ENCODE measurements at regions not wholly inside any gene's neighbourhood (a gene's known extent, or its start where the extent isn't known, plus 50 kb on each side); places are given as distances from the start of the nearest gene placed in this dataset.
"Not testable (repeated sequence)": the region's sequence is repeated elsewhere in the genome, so short reads cannot be mapped to it uniquely, and the experiment has no call there.

GRCh38 chr12:54105809-54106208 is 52.2 kb downstream of the HOXC4 start:
- WGBS (ENCODE audit: low lambda C conversion rate): 57% methylated on average over 2 of the region's 2 CpGs
- H3K36me3 ChIP-seq (replicated peaks in 1 of 2; ENCODE audit: control insufficient read depth in 1 of 2, insufficient read depth in 2 of 2, low read length in 2 of 2); DNase-seq (ENCODE audit: low spot score); H3K79me2 ChIP-seq (ENCODE audit: insufficient read depth, low read length); H4K20me1 ChIP-seq (ENCODE audit: insufficient read depth, low read length); intact Hi-C loops (cut with micrococcal nuclease; ENCODE audit: unreplicated experiment); H3K4me2 ChIP-seq (ENCODE audit: low read depth, low read length); H3K27me3 ChIP-seq (ENCODE audit: control insufficient read depth in 1 of 2, insufficient read depth in 2 of 2, low read length in 2 of 2); BruUV-seq (replicated peaks); FAIRE-seq; H2AFZ ChIP-seq (ENCODE audit: low read length); CTCF ChIA-PET (ENCODE audit: low intra/inter-chr PET ratio, low total read pairs); ATAC-seq; H3K4me3 ChIP-seq (replicated peaks in 1 of 3; ENCODE audit: insufficient read depth in 1 of 3, low read depth in 2 of 3, low read length in 3 of 3); H3K27ac ChIP-seq (ENCODE audit: extremely low read length, insufficient read depth, low read length); in situ Hi-C loops (cut with HindIII; ENCODE audit: extremely low pct_ligation_motif_present, low pct_unique_long_range_greater_than_20kb); H3K9ac ChIP-seq (ENCODE audit: insufficient read depth, low read depth, low read length); H3K9me3 ChIP-seq (ENCODE audit: low read length); H3K4me1 ChIP-seq (ENCODE audit: insufficient read depth, low read length); POLR2A ChIA-PET: not testable (repeated sequence)

DNA sequence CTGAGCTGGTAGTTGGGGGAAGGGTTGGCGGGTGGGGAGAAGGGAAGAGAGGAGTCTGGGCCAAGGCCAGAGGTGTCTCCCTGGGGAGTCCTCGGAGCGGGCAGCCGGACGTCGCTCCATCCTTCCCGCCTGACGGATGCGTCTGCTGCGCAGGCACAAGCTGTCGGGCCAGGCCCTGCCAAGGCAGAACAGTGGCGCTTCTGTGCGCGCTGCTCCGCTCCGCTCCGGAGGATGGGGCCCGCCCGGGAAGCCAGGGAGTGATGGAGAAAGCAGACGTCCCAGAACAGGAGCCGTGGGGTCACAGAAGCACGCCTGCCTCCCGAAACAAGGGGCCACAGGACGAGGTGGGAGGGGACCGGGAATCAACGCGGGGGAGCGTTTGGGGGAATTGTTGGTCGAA is 52.6 kb downstream of the HOXC4 start:
- H3K27ac ChIP-seq (ENCODE audit: extremely low read length, insufficient read depth, low read length); ATAC-seq; H3K4me1 ChIP-seq (ENCODE audit: insufficient read depth, low read length); H3K27me3 ChIP-seq (ENCODE audit: control insufficient read depth in 1 of 2, insufficient read depth in 2 of 2, low read length in 2 of 2); H3K9me3 ChIP-seq (ENCODE audit: low read length); H2AFZ ChIP-seq (ENCODE audit: low read length); H3K79me2 ChIP-seq (ENCODE audit: insufficient read depth, low read length); POLR2A ChIA-PET; H3K36me3 ChIP-seq (replicated peaks in 1 of 2; ENCODE audit: control insufficient read depth in 1 of 2, insufficient read depth in 2 of 2, low read length in 2 of 2); H3K4me3 ChIP-seq (replicated peaks in 1 of 3; ENCODE audit: insufficient read depth in 1 of 3, low read depth in 2 of 3, low read length in 3 of 3); H3K4me2 ChIP-seq (ENCODE audit: low read depth, low read length); FAIRE-seq; H4K20me1 ChIP-seq (ENCODE audit: insufficient read depth, low read length); CTCF ChIA-PET (ENCODE audit: low intra/inter-chr PET ratio, low total read pairs); in situ Hi-C loops (cut with HindIII; ENCODE audit: extremely low pct_ligation_motif_present, low pct_unique_long_range_greater_than_20kb); intact Hi-C loops (cut with micrococcal nuclease; ENCODE audit: unreplicated experiment); DNase-seq (ENCODE audit: low spot score); BruUV-seq (replicated peaks); H3K9ac ChIP-seq (ENCODE audit: insufficient read depth, low read depth, low read length): not testable (repeated sequence)
- 9% methylated on average over 13 of the region's 29 CpGs for WGBS (ENCODE audit: low lambda C conversion rate)

GRCh38 chr12:54106803-54107579 is 53.4 kb downstream of the HOXC4 start:
- ATAC-seq; H3K4me1 ChIP-seq (ENCODE audit: insufficient read depth, low read length); DNase-seq (ENCODE audit: low spot score); H4K20me1 ChIP-seq (ENCODE audit: insufficient read depth, low read length); H3K9ac ChIP-seq (ENCODE audit: insufficient read depth, low read depth, low read length); BruUV-seq (replicated peaks); in situ Hi-C loops (cut with HindIII; ENCODE audit: extremely low pct_ligation_motif_present, low pct_unique_long_range_greater_than_20kb); H3K4me3 ChIP-seq (replicated peaks in 1 of 3; ENCODE audit: insufficient read depth in 1 of 3, low read depth in 2 of 3, low read length in 3 of 3); H3K9me3 ChIP-seq (ENCODE audit: low read length); CTCF ChIA-PET (ENCODE audit: low intra/inter-chr PET ratio, low total read pairs); intact Hi-C loops (cut with micrococcal nuclease; ENCODE audit: unreplicated experiment); H3K79me2 ChIP-seq (ENCODE audit: insufficient read depth, low read length); POLR2A ChIA-PET; H3K36me3 ChIP-seq (replicated peaks in 1 of 2; ENCODE audit: control insufficient read depth in 1 of 2, insufficient read depth in 2 of 2, low read length in 2 of 2); H3K27me3 ChIP-seq (ENCODE audit: control insufficient read depth in 1 of 2, insufficient read depth in 2 of 2, low read length in 2 of 2); H3K27ac ChIP-seq (ENCODE audit: extremely low read length, insufficient read depth, low read length); FAIRE-seq; H2AFZ ChIP-seq (ENCODE audit: low read length); H3K4me2 ChIP-seq (ENCODE audit: low read depth, low read length): not testable (repeated sequence)
- 52% methylated on average over 48 of the region's 56 CpGs for WGBS (ENCODE audit: low lambda C conversion rate)

GRCh38 chr12:54112336-54112735 is 58.7 kb downstream of the HOXC4 start:
- intact Hi-C loops (cut with micrococcal nuclease; ENCODE audit: unreplicated experiment); ATAC-seq; FAIRE-seq; H3K27ac ChIP-seq (ENCODE audit: extremely low read length, insufficient read depth, low read length); H3K4me2 ChIP-seq (ENCODE audit: low read depth, low read length); H3K27me3 ChIP-seq (ENCODE audit: control insufficient read depth in 1 of 2, insufficient read depth in 2 of 2, low read length in 2 of 2); DNase-seq (ENCODE audit: low spot score); H4K20me1 ChIP-seq (ENCODE audit: insufficient read depth, low read length); in situ Hi-C loops (cut with HindIII; ENCODE audit: extremely low pct_ligation_motif_present, low pct_unique_long_range_greater_than_20kb); H2AFZ ChIP-seq (ENCODE audit: low read length); H3K36me3 ChIP-seq (replicated peaks in 1 of 2; ENCODE audit: control insufficient read depth in 1 of 2, insufficient read depth in 2 of 2, low read length in 2 of 2); H3K4me1 ChIP-seq (ENCODE audit: insufficient read depth, low read length); POLR2A ChIA-PET; H3K9me3 ChIP-seq (ENCODE audit: low read length); H3K4me3 ChIP-seq (replicated peaks in 1 of 3; ENCODE audit: insufficient read depth in 1 of 3, low read depth in 2 of 3, low read length in 3 of 3); H3K79me2 ChIP-seq (ENCODE audit: insufficient read depth, low read length); H3K9ac ChIP-seq (ENCODE audit: insufficient read depth, low read depth, low read length); CTCF ChIA-PET (ENCODE audit: low intra/inter-chr PET ratio, low total read pairs); BruUV-seq (replicated peaks): not testable (repeated sequence)
- 17% methylated on average over 1 of the region's 6 CpGs for WGBS (ENCODE audit: low lambda C conversion rate)
